ENCODE measurements at regions not wholly inside any gene's neighbourhood (a gene's known extent, or its start where the extent isn't known, plus 50 kb on each side); places are given as distances from the start of the nearest gene placed in this dataset.

- TF ChIP-seq CTCF (IDR thresholded peaks at IDR 0.05; ENCODE audit: insufficient read depth, low read length, missing control alignments) = no peak
- CTCF ChIA-PET = no interaction called here
- no peak for DNase-seq (ENCODE audit: low read depth, low spot score)
- no peak overlapping the region for H3K4me3 ChIP-seq (ENCODE audit: low read depth, low read length)
- POLR2A ChIA-PET = no interaction called here
Measured at GRCh38 chr2:136550181-136550580, 215.2 kb upstream of the THSD7B start.

- H3K4me3 ChIP-seq (ENCODE audit: low read depth, low read length) = no peak overlapping the region
- DNase-seq (ENCODE audit: low read depth, low spot score) = no peak
- ChIA-PET POLR2A (no interaction called here), CTCF (no interaction called here)
- TF ChIP-seq CTCF (IDR thresholded peaks at IDR 0.05; ENCODE audit: insufficient read depth, low read length, missing control alignments) = no peak
Measured at GRCh38 chr2:136539355-136539754, 226.0 kb upstream of the THSD7B start.

- POLR2A ChIA-PET = no interaction called here
- CTCF ChIA-PET = no interaction called here
- no peak overlapping the region for H3K4me3 ChIP-seq (ENCODE audit: low read depth, low read length)
- no peak for TF ChIP-seq CTCF (IDR thresholded peaks at IDR 0.05; ENCODE audit: insufficient read depth, low read length, missing control alignments)
- no peak for DNase-seq (ENCODE audit: low read depth, low spot score)
Measured at GRCh38 chr2:136538489-136538888, 226.9 kb upstream of the THSD7B start.

GRCh38 chr2:136534811-136535210 is 230.5 kb upstream of the THSD7B start:
- CTCF ChIA-PET = no interaction called here
- POLR2A ChIA-PET = no interaction called here
- no peak for DNase-seq (ENCODE audit: low read depth, low spot score)
- TF ChIP-seq CTCF (IDR thresholded peaks at IDR 0.05; ENCODE audit: insufficient read depth, low read length, missing control alignments) = no peak
- no peak overlapping the region for H3K4me3 ChIP-seq (ENCODE audit: low read depth, low read length)

- ChIA-PET POLR2A (no interaction called here), CTCF (no interaction called here)
- H3K4me3 ChIP-seq (ENCODE audit: low read depth, low read length) = no peak overlapping the region
- DNase-seq (ENCODE audit: low read depth, low spot score) = no peak
- TF ChIP-seq CTCF (IDR thresholded peaks at IDR 0.05; ENCODE audit: insufficient read depth, low read length, missing control alignments) = no peak
Measured at GRCh38 chr2:136532171-136532570, 233.2 kb upstream of the THSD7B start.

GRCh38 chr2:136531731-136532130 is 233.6 kb upstream of the THSD7B start:
- no peak for DNase-seq (ENCODE audit: low read depth, low spot score)
- no peak overlapping the region for H3K4me3 ChIP-seq (ENCODE audit: low read depth, low read length)
- ChIA-PET CTCF (no interaction called here), POLR2A (no interaction called here)
- TF ChIP-seq CTCF (IDR thresholded peaks at IDR 0.05; ENCODE audit: insufficient read depth, low read length, missing control alignments) = no peak
